Activated CD4-positive, alpha-beta memory T cell treated with anti-CD3 and anti-CD28 coated beads, Interleukin-2, amount 10 ng/mL, durations not matched to agents 7 days and 5 days (primary cell): ENCODE measurements at regions not wholly inside any gene's neighbourhood (a gene's known extent, or its start where the extent isn't known, plus 50 kb on each side); places are given as distances from the start of the nearest gene placed in this dataset.
"Not testable (repeated sequence)": the region's sequence is repeated elsewhere in the genome, so short reads cannot be mapped to it uniquely, and the experiment has no call there.

ENCODE experiments used
- CTCF ChIA-PET: fragments of 350-600 bp; sonication (Branson Sonifier 250); formaldehyde crosslinking; loops from one replicate; lab custom pipeline; 2021; ENCODE audit warnings: antibody characterized with exemption, inconsistent platforms; lab: Charles Lee
- POLR2A ChIA-PET: fragments of 350-600 bp; sonication (Branson Sonifier 250); formaldehyde crosslinking; loops from one replicate; lab custom pipeline; 2021; ENCODE audit warnings: antibody characterized with exemption; lab: Charles Lee
- DNase-seq: peaks from one replicate; pipeline ENCODE4 v3.0.0-alpha.2; 2020
- H3K27ac Mint-ChIP-seq: one replicate; pipeline ENCODE4 v1.8.0; 2021; ENCODE audit warnings: mild to moderate bottlenecking, mixed read lengths
- H3K27me3 Mint-ChIP-seq: one replicate; pipeline ENCODE4 v1.8.0; 2021; ENCODE audit warnings: mixed read lengths
- H3K36me3 Mint-ChIP-seq: one replicate; pipeline ENCODE4 v1.8.0; 2021; ENCODE audit warnings: low read depth, mixed read lengths
- H3K4me1 Mint-ChIP-seq: one replicate; pipeline ENCODE4 v1.8.0; 2021; ENCODE audit warnings: mixed read lengths
- H3K4me3 Mint-ChIP-seq: one replicate; pipeline ENCODE4 v1.8.0; 2021; ENCODE audit warnings: mild to moderate bottlenecking, mixed read lengths
- H3K9me3 Mint-ChIP-seq: one replicate; pipeline ENCODE4 v1.8.0; 2021; ENCODE audit warnings: mixed read lengths

- ChIA-PET POLR2A (no interaction called here), CTCF (no interaction called here)
- no peaks in the 10 kb centered on the region for H3K36me3 Mint-ChIP-seq
- H3K9me3 Mint-ChIP-seq = peaks cover 4% of the 10 kb centered on the region
- H3K4me1 Mint-ChIP-seq = no peaks in the 10 kb centered on the region
- no peaks in the 10 kb centered on the region for H3K27me3 Mint-ChIP-seq
- H3K4me3 Mint-ChIP-seq = no peak overlapping the region
- no peak overlapping the region for H3K27ac Mint-ChIP-seq
- no peak for DNase-seq
These were observed 135.6 kb downstream of the TFAP2C start for GRCh38 chr20:56764671-56765070.

- H3K4me3 Mint-ChIP-seq = no peak overlapping the region
- H3K9me3 Mint-ChIP-seq = peaks cover 4% of the 10 kb centered on the region
- H3K27ac Mint-ChIP-seq = no peak overlapping the region
- no peak for DNase-seq
- no peaks in the 10 kb centered on the region for H3K27me3 Mint-ChIP-seq
- POLR2A ChIA-PET = no interaction called here
- CTCF ChIA-PET = no interaction called here
- no peaks in the 10 kb centered on the region for H3K4me1 Mint-ChIP-seq
- H3K36me3 Mint-ChIP-seq = no peaks in the 10 kb centered on the region
These were observed 136.3 kb downstream of the TFAP2C start for GRCh38 chr20:56765172-56766073.

GRCh38 chr20:56766528-56766927 lies 137.4 kb downstream of the TFAP2C start:
- Mint-ChIP-seq H3K4me1 (no peaks in the 10 kb centered on the region), H3K27ac (no peak overlapping the region), H3K9me3 (peaks cover 4% of the 10 kb centered on the region), H3K4me3 (no peak overlapping the region), H3K36me3 (no peaks in the 10 kb centered on the region), H3K27me3 (no peaks in the 10 kb centered on the region)
- ChIA-PET POLR2A (no interaction called here), CTCF (no interaction called here)
- no peak for DNase-seq

GRCh38 chr20:56769921-56770600 lies 141.0 kb downstream of the TFAP2C start:
- DNase-seq = no peak
- no peak overlapping the region for H3K27ac Mint-ChIP-seq
- no peaks in the 10 kb centered on the region for H3K9me3 Mint-ChIP-seq
- H3K27me3 Mint-ChIP-seq = no peaks in the 10 kb centered on the region
- ChIA-PET POLR2A (no interaction called here), CTCF (no interaction called here)
- H3K36me3 Mint-ChIP-seq = no peaks in the 10 kb centered on the region
- no peaks in the 10 kb centered on the region for H3K4me1 Mint-ChIP-seq
- no peak overlapping the region for H3K4me3 Mint-ChIP-seq

GRCh38 chr20:56773749-56774148 lies 144.6 kb downstream of the TFAP2C start:
- CTCF ChIA-PET = interaction anchor here (0.7 kb wide), 1 partner anchor 30 kb away, joined by 3 read pairs; no protein-coding TSS in a partner anchor

GRCh38 chr20:56774873-56775272 lies 145.8 kb downstream of the TFAP2C start:
- H3K27me3 Mint-ChIP-seq = peaks cover 3% of the 10 kb centered on the region
- no peak overlapping the region for H3K27ac Mint-ChIP-seq
- no peak for DNase-seq
- no peaks in the 10 kb centered on the region for H3K4me1 Mint-ChIP-seq
- ChIA-PET CTCF (no interaction called here), POLR2A (no interaction called here)
- H3K4me3 Mint-ChIP-seq = no peak overlapping the region
- no peaks in the 10 kb centered on the region for H3K36me3 Mint-ChIP-seq
- H3K9me3 Mint-ChIP-seq = no peaks in the 10 kb centered on the region

More at GRCh38 chr20:56773749-56774148, 144.6 kb downstream of the TFAP2C start:
- no peak overlapping the region for H3K27ac Mint-ChIP-seq
- no peaks in the 10 kb centered on the region for H3K36me3 Mint-ChIP-seq
- no peaks in the 10 kb centered on the region for H3K9me3 Mint-ChIP-seq
- H3K4me3 Mint-ChIP-seq = no peak overlapping the region
- POLR2A ChIA-PET = no interaction called here
- H3K4me1 Mint-ChIP-seq = no peaks in the 10 kb centered on the region
- no peak for DNase-seq
- H3K27me3 Mint-ChIP-seq = peaks cover under 1% of the 10 kb centered on the region

- H3K36me3 Mint-ChIP-seq = no peaks in the 10 kb centered on the region
- H3K27ac Mint-ChIP-seq = no peak overlapping the region
- DNase-seq = no peak
- no peak overlapping the region for H3K4me3 Mint-ChIP-seq
- H3K27me3 Mint-ChIP-seq = peaks cover 3% of the 10 kb centered on the region
- H3K9me3 Mint-ChIP-seq = no peaks in the 10 kb centered on the region
- ChIA-PET CTCF (no interaction called here), POLR2A (no interaction called here)
- H3K4me1 Mint-ChIP-seq = no peaks in the 10 kb centered on the region
These were observed 147.2 kb downstream of the TFAP2C start for GRCh38 chr20:56776345-56776744.

GRCh38 chr20:56778765-56779195 lies 149.7 kb downstream of the TFAP2C start:
- Mint-ChIP-seq H3K27ac (no peak overlapping the region), H3K27me3 (peaks cover 3% of the 10 kb centered on the region), H3K4me3 (no peak overlapping the region), H3K4me1 (no peaks in the 10 kb centered on the region), H3K36me3 (no peaks in the 10 kb centered on the region), H3K9me3 (no peaks in the 10 kb centered on the region)
- POLR2A ChIA-PET = no interaction called here
- DNase-seq = no peak
- CTCF ChIA-PET = no interaction called here

GRCh38 chr20:56779452-56780143 lies 150.5 kb downstream of the TFAP2C start:
- no peak overlapping the region for H3K4me3 Mint-ChIP-seq
- no peaks in the 10 kb centered on the region for H3K4me1 Mint-ChIP-seq
- no peak for DNase-seq
- CTCF ChIA-PET = no interaction called here
- POLR2A ChIA-PET = no interaction called here
- H3K27ac Mint-ChIP-seq = no peak overlapping the region
- no peaks in the 10 kb centered on the region for H3K9me3 Mint-ChIP-seq
- H3K36me3 Mint-ChIP-seq = no peaks in the 10 kb centered on the region
- peaks cover 3% of the 10 kb centered on the region for H3K27me3 Mint-ChIP-seq

- H3K36me3 Mint-ChIP-seq = no peaks in the 10 kb centered on the region
- no peak for DNase-seq
- no peaks in the 10 kb centered on the region for H3K4me1 Mint-ChIP-seq
- POLR2A ChIA-PET = no interaction called here
- H3K4me3 Mint-ChIP-seq = no peak overlapping the region
- peaks cover 3% of the 10 kb centered on the region for H3K27me3 Mint-ChIP-seq
- CTCF ChIA-PET = no interaction called here
- no peak overlapping the region for H3K27ac Mint-ChIP-seq
- no peaks in the 10 kb centered on the region for H3K9me3 Mint-ChIP-seq
These were observed 151.2 kb downstream of the TFAP2C start for GRCh38 chr20:56780266-56780665.

GRCh38 chr20:56781108-56781739 lies 152.1 kb downstream of the TFAP2C start:
- no peak for DNase-seq
- Mint-ChIP-seq H3K27ac (no peak overlapping the region), H3K4me1 (no peaks in the 10 kb centered on the region), H3K4me3 (no peak overlapping the region), H3K36me3 (no peaks in the 10 kb centered on the region), H3K27me3 (peaks cover 3% of the 10 kb centered on the region), H3K9me3 (no peaks in the 10 kb centered on the region)
- POLR2A ChIA-PET = no interaction called here
- CTCF ChIA-PET = no interaction called here

GRCh38 chr20:56781987-56782560 lies 153.0 kb downstream of the TFAP2C start:
- H3K9me3 Mint-ChIP-seq, H3K36me3 Mint-ChIP-seq, H3K27ac Mint-ChIP-seq, H3K4me3 Mint-ChIP-seq, DNase-seq, CTCF ChIA-PET, H3K4me1 Mint-ChIP-seq, H3K27me3 Mint-ChIP-seq, POLR2A ChIA-PET: not testable (repeated sequence)
